ENCODE measurements at regions not wholly inside any gene's neighbourhood (a gene's known extent, or its start where the extent isn't known, plus 50 kb on each side); places are given as distances from the start of the nearest gene placed in this dataset.

DNA sequence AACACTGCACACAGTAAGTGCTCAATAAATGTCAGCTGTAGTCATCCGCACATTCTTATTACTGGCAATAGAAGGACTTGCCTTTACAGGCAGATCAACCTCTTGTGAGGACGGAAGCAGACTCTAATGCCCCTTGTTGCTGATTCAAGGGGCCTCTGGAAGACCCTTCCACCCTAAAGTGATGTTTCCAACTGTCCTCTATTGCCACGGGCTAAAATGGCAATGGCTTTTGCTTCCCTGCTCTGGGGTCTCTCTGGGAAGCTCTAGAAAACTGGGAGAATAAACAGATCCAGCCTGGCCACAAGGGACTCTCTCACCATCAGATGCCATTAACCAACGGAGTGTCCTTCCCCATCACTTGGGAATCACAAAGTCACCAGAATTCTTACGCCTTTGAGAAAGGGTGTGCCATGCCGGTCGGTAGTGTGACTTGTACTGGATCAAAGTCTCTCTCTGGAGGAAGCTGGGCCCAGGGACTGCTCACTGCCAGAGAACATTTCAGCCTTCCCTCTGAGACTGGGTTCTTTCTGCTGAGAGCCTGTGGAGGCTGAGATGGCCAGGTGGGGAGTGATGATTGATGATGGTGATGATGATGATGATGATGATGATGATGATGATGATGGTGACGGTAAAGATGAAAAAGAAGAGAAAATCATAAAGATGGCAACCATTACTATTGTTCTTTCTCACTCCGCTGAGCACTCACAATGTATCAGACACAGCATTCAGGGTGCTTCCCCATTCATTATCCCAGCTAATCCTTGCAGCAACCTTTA, 146.8 kb downstream of the CYLD start:
- no peak for TF ChIP-seq EP300 (IDR thresholded peaks at IDR 0.05; ENCODE audit: low read depth)
- TF ChIP-seq POLR2A (IDR thresholded peaks at IDR 0.05): no peak
- TF ChIP-seq POLR2AphosphoS5 (IDR thresholded peaks at IDR 0.05): no peak
- TF ChIP-seq, protein P1, sequence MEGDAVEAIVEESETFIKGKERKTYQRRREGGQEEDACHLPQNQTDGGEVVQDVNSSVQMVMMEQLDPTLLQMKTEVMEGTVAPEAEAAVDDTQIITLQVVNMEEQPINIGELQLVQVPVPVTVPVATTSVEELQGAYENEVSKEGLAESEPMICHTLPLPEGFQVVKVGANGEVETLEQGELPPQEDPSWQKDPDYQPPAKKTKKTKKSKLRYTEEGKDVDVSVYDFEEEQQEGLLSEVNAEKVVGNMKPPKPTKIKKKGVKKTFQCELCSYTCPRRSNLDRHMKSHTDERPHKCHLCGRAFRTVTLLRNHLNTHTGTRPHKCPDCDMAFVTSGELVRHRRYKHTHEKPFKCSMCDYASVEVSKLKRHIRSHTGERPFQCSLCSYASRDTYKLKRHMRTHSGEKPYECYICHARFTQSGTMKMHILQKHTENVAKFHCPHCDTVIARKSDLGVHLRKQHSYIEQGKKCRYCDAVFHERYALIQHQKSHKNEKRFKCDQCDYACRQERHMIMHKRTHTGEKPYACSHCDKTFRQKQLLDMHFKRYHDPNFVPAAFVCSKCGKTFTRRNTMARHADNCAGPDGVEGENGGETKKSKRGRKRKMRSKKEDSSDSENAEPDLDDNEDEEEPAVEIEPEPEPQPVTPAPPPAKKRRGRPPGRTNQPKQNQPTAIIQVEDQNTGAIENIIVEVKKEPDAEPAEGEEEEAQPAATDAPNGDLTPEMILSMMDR (IDR thresholded peaks at IDR 0.05): no peak
- 73 to 100% methylated on average over 1 to 9 of the region's 9 CpGs for WGBS, 2 donors (ENCODE audit: low coverage in 1 of 2)

DNA sequence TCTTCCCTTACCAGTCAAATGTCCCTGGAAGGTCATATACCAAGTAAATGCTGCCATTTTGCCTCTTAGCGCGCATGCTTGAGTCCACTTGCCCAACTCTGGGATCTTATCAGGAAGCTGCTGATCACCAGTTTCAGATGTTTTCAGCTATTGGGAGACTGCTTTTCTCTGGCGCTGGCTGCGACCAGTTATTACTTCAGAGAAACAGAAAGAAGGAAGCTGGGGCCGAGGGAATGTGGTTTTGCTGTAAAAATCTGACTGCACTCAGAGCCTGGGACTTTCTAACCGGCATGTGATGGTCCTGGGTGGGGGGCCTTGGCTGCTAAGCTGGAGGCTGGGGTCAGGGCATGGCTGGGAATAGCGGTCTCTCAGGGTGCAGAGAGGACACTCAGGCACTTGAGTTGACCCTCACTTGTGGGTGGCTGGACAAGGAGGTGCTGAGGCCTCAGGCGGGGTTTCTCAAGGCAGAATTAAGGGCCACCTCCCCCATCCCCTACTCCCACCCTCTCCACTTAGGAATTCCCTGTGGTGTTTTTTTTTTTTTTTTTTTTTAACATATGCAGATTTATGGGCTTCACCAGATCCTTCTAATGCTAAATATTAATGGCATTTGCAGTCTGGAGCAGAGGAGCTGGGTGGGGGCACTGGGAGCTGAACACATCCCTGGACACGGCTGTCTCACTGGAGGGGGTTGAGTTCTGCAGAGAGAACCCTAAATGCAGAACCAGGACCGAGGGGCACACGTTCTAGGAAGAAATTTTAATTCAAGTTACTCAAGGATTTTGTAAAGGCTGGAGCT, 145.8 kb downstream of the CYLD start:
- in situ Hi-C loops (cut with MboI; ENCODE audit: low pct_ligation_motif_present in 1 of 4, low pct_unique_long_range_greater_than_20kb in 1 of 4, low sequenced_read_pairs in 3 of 4): no loop called here
- no peak overlapping the region for H3K27ac ChIP-seq
- intact Hi-C loops (cut with DNase I; ENCODE audit: low total_unique reads): no loop called here
- H3K4me1 ChIP-seq: no peaks in the 10 kb centered on the region
- H3K9me3 ChIP-seq: no peaks in the 10 kb centered on the region
- TF ChIP-seq EP300 (IDR thresholded peaks at IDR 0.05; ENCODE audit: low read depth) (no peak), POLR2AphosphoS5 (IDR thresholded peaks at IDR 0.05) (no peak), POLR2A (IDR thresholded peaks at IDR 0.05) (no peak)
- TF ChIP-seq, protein P1 (IDR thresholded peaks at IDR 0.05): no peak
- no peak for DNase-seq
- no peak overlapping the region for H3K4me3 ChIP-seq
- no peaks in the 10 kb centered on the region for H3K36me3 ChIP-seq
- no peaks in the 10 kb centered on the region for H3K27me3 ChIP-seq
- 70% methylated on average over 11 of the region's 11 CpGs; no CpG with 5 or more reads in 1 of the 2 donors for WGBS, 2 donors (ENCODE audit: low coverage in 1 of 2)

More for the DNA sequence above, 146.8 kb downstream of the CYLD start:
- Histone ChIP-seq H3K27me3 (no peaks in the 10 kb centered on the region), H3K9me3 (no peaks in the 10 kb centered on the region), H3K27ac (no peak overlapping the region), H3K4me1 (no peaks in the 10 kb centered on the region), H3K36me3 (no peaks in the 10 kb centered on the region), H3K4me3 (no peak overlapping the region)
- in situ Hi-C loops (cut with MboI; ENCODE audit: low pct_ligation_motif_present in 1 of 4, low pct_unique_long_range_greater_than_20kb in 1 of 4, low sequenced_read_pairs in 3 of 4): no loop called here
- intact Hi-C loops (cut with DNase I; ENCODE audit: low total_unique reads): no loop called here
- no peak for DNase-seq

DNA sequence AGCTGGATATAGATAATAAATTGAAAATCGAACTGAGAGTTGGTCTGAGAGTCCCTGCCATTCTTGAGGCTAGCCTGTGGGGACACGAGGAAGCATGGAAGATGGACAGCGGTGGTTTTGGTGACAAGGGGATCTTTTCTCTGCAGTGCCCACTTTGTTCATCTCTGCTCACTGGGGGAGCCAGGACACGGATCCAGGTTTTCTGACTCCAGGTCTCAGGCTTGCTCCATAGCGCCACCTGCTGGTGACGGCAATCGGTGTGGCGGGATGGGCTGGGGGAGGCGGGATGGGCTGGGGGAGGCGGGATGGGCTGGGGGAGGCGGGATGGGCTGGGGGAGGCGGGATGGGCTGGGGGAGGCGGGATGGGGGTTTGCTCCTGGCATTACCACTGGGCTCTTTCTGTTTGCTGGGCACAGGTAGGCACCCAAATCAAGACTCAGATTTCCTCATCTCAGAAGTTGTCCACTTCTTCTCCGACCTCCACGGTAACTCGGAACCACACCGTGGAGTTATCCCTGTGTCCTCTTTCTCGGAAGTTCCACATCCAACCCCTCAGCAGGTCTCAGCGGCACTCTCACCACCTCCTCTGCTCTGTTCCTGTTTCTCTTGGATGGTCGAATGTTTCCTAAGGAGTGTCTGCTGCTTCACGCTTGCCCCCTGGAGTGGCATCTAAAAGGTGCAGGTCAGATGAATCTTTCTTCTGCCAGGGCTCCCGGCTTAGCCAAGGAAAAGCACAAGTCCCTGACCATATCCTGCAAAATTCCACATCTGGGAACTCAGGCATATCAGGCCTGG, 142.4 kb downstream of the CYLD start:
- no peaks in the 10 kb centered on the region for H3K27me3 ChIP-seq
- no peaks in the 10 kb centered on the region for H3K36me3 ChIP-seq
- WGBS, 2 donors (ENCODE audit: low coverage in 1 of 2): 59 to 66% methylated on average over 3 to 14 of the region's 22 CpGs
- no peaks in the 10 kb centered on the region for H3K9me3 ChIP-seq
- intact Hi-C loops (cut with DNase I; ENCODE audit: low total_unique reads) (no loop called here), in situ Hi-C loops (cut with MboI; ENCODE audit: low pct_ligation_motif_present in 1 of 4, low pct_unique_long_range_greater_than_20kb in 1 of 4, low sequenced_read_pairs in 3 of 4) (no loop called here)
- no peaks in the 10 kb centered on the region for H3K4me1 ChIP-seq
- no peak for DNase-seq
- TF ChIP-seq, protein P1 (IDR thresholded peaks at IDR 0.05): peak in 3 of 5 experiments; percentile 12 to 23 (median 23)
- no peak for TF ChIP-seq POLR2A (IDR thresholded peaks at IDR 0.05)
- no peak overlapping the region for H3K27ac ChIP-seq
- H3K4me3 ChIP-seq: no peak overlapping the region

DNA sequence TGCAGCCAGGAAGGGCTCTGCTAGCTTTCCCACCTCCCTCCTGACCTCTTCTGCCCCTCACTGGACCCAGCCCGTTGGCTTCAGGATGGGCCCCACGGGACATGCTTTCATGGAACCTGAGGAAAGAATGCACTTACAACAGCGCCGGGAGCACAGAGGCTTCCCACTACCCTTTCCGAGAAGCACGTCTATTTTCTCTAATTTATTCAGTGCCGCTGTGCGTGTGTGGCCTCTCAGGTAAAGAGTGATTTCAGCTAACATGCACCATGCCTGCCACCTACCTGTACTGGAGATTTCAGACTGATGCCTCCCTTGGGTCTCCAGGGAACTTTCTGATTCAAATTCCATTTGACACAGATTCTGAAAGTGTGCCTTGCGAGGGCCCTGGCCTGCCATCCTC, 140.1 kb downstream of the CYLD start:
- WGBS, 2 donors (ENCODE audit: low coverage in 1 of 2): 88% methylated on average over 9 of the region's 9 CpGs; no CpG with 5 or more reads in 1 of the 2 donors
- intact Hi-C loops (cut with DNase I; ENCODE audit: low total_unique reads): no loop called here
- no peak overlapping the region for H3K4me3 ChIP-seq
- no peaks in the 10 kb centered on the region for H3K9me3 ChIP-seq
- H3K4me1 ChIP-seq: no peaks in the 10 kb centered on the region
- TF ChIP-seq POLR2A (IDR thresholded peaks at IDR 0.05) (no peak), POLR2AphosphoS5 (IDR thresholded peaks at IDR 0.05) (no peak), EP300 (IDR thresholded peaks at IDR 0.05; ENCODE audit: low read depth) (no peak)
- TF ChIP-seq, protein P1 (IDR thresholded peaks at IDR 0.05): no peak
- no peak for DNase-seq
- H3K27ac ChIP-seq: no peak overlapping the region
- no peaks in the 10 kb centered on the region for H3K27me3 ChIP-seq
- in situ Hi-C loops (cut with MboI; ENCODE audit: low pct_ligation_motif_present in 1 of 4, low pct_unique_long_range_greater_than_20kb in 1 of 4, low sequenced_read_pairs in 3 of 4): no loop called here
- H3K36me3 ChIP-seq: no peaks in the 10 kb centered on the region
